Endothelial cell of umbilical vein (primary cell): ENCODE measurements at regions not wholly inside any gene's neighbourhood (a gene's known extent, or its start where the extent isn't known, plus 50 kb on each side); places are given as distances from the start of the nearest gene placed in this dataset.

ENCODE experiments used
- BruUV-seq: library from RNA; stranded (reverse); fragments of 400-500 nt; replicated peaks from 2 replicates; lab custom pipeline; 2021; lab: Mats Ljungman, UMichigan
- CTCF ChIA-PET: fragments of 300-600, 350-600 bp; sonication (Branson Sonifier 250); formaldehyde crosslinking; loops from one replicate; lab custom pipeline; 2021; ENCODE audit warnings: antibody characterized with exemption, inconsistent platforms; lab: Charles Lee
- POLR2A ChIA-PET: fragments of 300-600, 350-600 bp; sonication (Branson Sonifier 250); formaldehyde crosslinking; loops from one replicate; lab custom pipeline; 2021; ENCODE audit warnings: antibody characterized with exemption, inconsistent platforms; lab: Charles Lee
- DNase-seq: peaks from one replicate; pipeline ENCODE4 v3.0.0-alpha.2; 2011; ENCODE audit warnings: low read depth, low spot score
- FAIRE-seq: peaks from 2 replicates; lab custom pipeline; 2011; peaks lifted over from hg19 to GRCh38; lab: Jason Lieb, UNC
- H2AFZ ChIP-seq: 2 replicates; pipeline ENCODE4 v1.6.0; 2012; ENCODE audit warnings: low read depth, low read length, control low read depth, inconsistent platforms
- H3K27ac ChIP-seq: 2 replicates; pipeline ENCODE4 v1.5.1; 2011; ENCODE audit warnings: low read depth, mild to moderate bottlenecking, control low read depth, low read length, moderate library complexity; ENCODE audit not compliant: insufficient read depth
- H3K27me3 ChIP-seq, 2 experiments: 2 replicates each; pipeline versions ENCODE4 v1.6.0 to v1.6.1; 2011; ENCODE audit warnings: low read length in 2 of 2, mixed read lengths in 1 of 2; ENCODE audit not compliant: control insufficient read depth in 2 of 2, insufficient read depth in 2 of 2
- H3K36me3 ChIP-seq, 2 experiments: 2 replicates in 1 of 2; 3 replicates in 1 of 2; pipeline ENCODE4 v1.5.1; 2011; ENCODE audit warnings: low read length in 2 of 2, mild to moderate bottlenecking in 1 of 2, moderate library complexity in 1 of 2; ENCODE audit not compliant: control insufficient read depth in 2 of 2, insufficient read depth in 2 of 2; ENCODE audit errors: extremely low read depth in 1 of 2
- H3K4me1 ChIP-seq: 3 replicates; pipeline ENCODE4 v1.5.1; 2011; ENCODE audit warnings: mild to moderate bottlenecking, low read length; ENCODE audit not compliant: control insufficient read depth, insufficient read depth; ENCODE audit errors: extremely low read depth
- H3K4me2 ChIP-seq: 2 replicates; pipeline ENCODE4 v1.6.1; 2011; ENCODE audit warnings: low read length, control low read depth, mixed read lengths; ENCODE audit not compliant: insufficient read depth
- H3K4me3 ChIP-seq, 3 experiments: fragments of 200-600 bp in 1 of 3; sonication (generic), shearing (Covaris generic) in 1 of 3; replicated peaks in 1 of 3; 2 replicates each; pipeline ENCODE4 v1.5.1; 2011 to 2016; ENCODE audit warnings: control low read depth in 3 of 3, low read length in 3 of 3, mild to moderate bottlenecking in 2 of 3, inconsistent platforms in 1 of 3, low read depth in 1 of 3, moderate library complexity in 1 of 3; ENCODE audit not compliant: insufficient read depth in 1 of 3
- H3K79me2 ChIP-seq: 2 replicates; pipeline ENCODE4 v1.6.0; 2012; ENCODE audit warnings: low read length, inconsistent platforms; ENCODE audit not compliant: control insufficient read depth, insufficient read depth
- H3K9ac ChIP-seq: replicated peaks from 2 replicates; pipeline ENCODE3; 2011; ENCODE audit warnings: low read length, control low read depth; ENCODE audit not compliant: insufficient read depth; ENCODE audit errors: extremely low read depth
- H3K9me1 ChIP-seq: replicated peaks from 3 replicates; pipeline ENCODE4 v1.6.0; 2011; ENCODE audit warnings: mild to moderate bottlenecking, low read length; ENCODE audit not compliant: control insufficient read depth, insufficient read depth; ENCODE audit errors: extremely low read depth
- H3K9me3 ChIP-seq: replicated peaks from 2 replicates; pipeline ENCODE4 v1.5.1; 2012; ENCODE audit warnings: low read length, inconsistent platforms; ENCODE audit not compliant: control insufficient read depth, insufficient read depth
- H4K20me1 ChIP-seq: replicated peaks from 2 replicates; pipeline ENCODE3; 2011; ENCODE audit warnings: mild to moderate bottlenecking, low read length; ENCODE audit not compliant: control insufficient read depth, insufficient read depth; ENCODE audit errors: extremely low read depth
- EZH2 ChIP-seq: IDR thresholded peaks from 2 replicates; pipeline ENCODE4 v1.6.1; 2012; ENCODE audit warnings: borderline replicate concordance, low read depth, mild to moderate bottlenecking, moderate library complexity, low read length, inconsistent platforms; ENCODE audit not compliant: severe bottlenecking
- FOS ChIP-seq: IDR thresholded peaks from 2 replicates; pipeline ENCODE4 v1.6.1; 2011; ENCODE audit warnings: mild to moderate bottlenecking, low read length, moderate library complexity, borderline replicate concordance; ENCODE audit not compliant: insufficient read depth
- GATA2 ChIP-seq: IDR thresholded peaks from 2 replicates; pipeline ENCODE4 v1.7.0; 2011; ENCODE audit warnings: low read depth, mild to moderate bottlenecking, moderate library complexity, mixed read lengths, low read length; ENCODE audit not compliant: insufficient read length, insufficient read depth
- JUN ChIP-seq: IDR thresholded peaks from 2 replicates; pipeline ENCODE4 v1.6.1; 2011; ENCODE audit warnings: borderline replicate concordance, low read depth; ENCODE audit not compliant: insufficient read length, insufficient read depth
- POLR2A ChIP-seq: IDR thresholded peaks from 2 replicates; pipeline ENCODE4 v1.6.1; 2012; ENCODE audit warnings: low read depth, mild to moderate bottlenecking, control low read depth, low read length
- POLR2AphosphoS5 ChIP-seq: IDR thresholded peaks from 2 replicates; pipeline ENCODE4 v1.6.1; 2012; ENCODE audit warnings: low read depth, mild to moderate bottlenecking, control low read depth, low read length, moderate library complexity; ENCODE audit not compliant: insufficient read depth
- dilution Hi-C: fragments of 300-500 bp; cut with MboI; formaldehyde crosslinking; loops from one replicate; pipeline ENCODE4 v1.15.0; 2019; ENCODE audit warnings: low sequenced_read_pairs; ENCODE audit not compliant: extremely low pct_ligation_motif_present
- intact Hi-C: fragments of 100-400 bp; cut with micrococcal nuclease; formaldehyde crosslinking; loops from one replicate; pipeline ENCODE4 v1.10.0; 2022
- TF ChIP-seq, protein P1 (sequence below), 2 donors: IDR thresholded peaks; 1 replicate in 1 of 2; 2 replicates in 1 of 2; pipeline ENCODE4 v1.5.1; 2011; ENCODE audit warnings: low read length in 2 of 2, mild to moderate bottlenecking in 2 of 2, moderate library complexity in 2 of 2, control low read depth in 1 of 2, inconsistent platforms in 1 of 2, low read depth in 1 of 2; ENCODE audit not compliant: insufficient read depth in 1 of 2; ENCODE audit errors: extremely low read depth in 1 of 2
- TF ChIP-seq, protein P2 (sequence below): IDR thresholded peaks from 2 replicates; pipeline ENCODE4 v1.6.1; 2011; ENCODE audit not compliant: insufficient read depth, insufficient read length

- no peak overlapping the region for H3K4me2 ChIP-seq
- no peaks in the 10 kb centered on the region for H3K36me3 ChIP-seq
- H3K27ac ChIP-seq: no peak overlapping the region
- H3K4me1 ChIP-seq: no peaks in the 10 kb centered on the region
- H3K4me3 ChIP-seq: no peak overlapping the region
- H3K9me3 ChIP-seq: peaks cover 2% of the 10 kb centered on the region
- intact Hi-C loops: no loop called here
- no peak overlapping the region for H2AFZ ChIP-seq
- H3K9ac ChIP-seq: no peak overlapping the region
- H3K27me3 ChIP-seq: no peaks in the 10 kb centered on the region
- H3K79me2 ChIP-seq: no peaks in the 10 kb centered on the region
- TF ChIP-seq, protein P1, sequence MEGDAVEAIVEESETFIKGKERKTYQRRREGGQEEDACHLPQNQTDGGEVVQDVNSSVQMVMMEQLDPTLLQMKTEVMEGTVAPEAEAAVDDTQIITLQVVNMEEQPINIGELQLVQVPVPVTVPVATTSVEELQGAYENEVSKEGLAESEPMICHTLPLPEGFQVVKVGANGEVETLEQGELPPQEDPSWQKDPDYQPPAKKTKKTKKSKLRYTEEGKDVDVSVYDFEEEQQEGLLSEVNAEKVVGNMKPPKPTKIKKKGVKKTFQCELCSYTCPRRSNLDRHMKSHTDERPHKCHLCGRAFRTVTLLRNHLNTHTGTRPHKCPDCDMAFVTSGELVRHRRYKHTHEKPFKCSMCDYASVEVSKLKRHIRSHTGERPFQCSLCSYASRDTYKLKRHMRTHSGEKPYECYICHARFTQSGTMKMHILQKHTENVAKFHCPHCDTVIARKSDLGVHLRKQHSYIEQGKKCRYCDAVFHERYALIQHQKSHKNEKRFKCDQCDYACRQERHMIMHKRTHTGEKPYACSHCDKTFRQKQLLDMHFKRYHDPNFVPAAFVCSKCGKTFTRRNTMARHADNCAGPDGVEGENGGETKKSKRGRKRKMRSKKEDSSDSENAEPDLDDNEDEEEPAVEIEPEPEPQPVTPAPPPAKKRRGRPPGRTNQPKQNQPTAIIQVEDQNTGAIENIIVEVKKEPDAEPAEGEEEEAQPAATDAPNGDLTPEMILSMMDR (IDR thresholded peaks at IDR 0.05; ENCODE audit: extremely low read depth in 1 of 2, insufficient read depth in 1 of 2, low read depth in 1 of 2, low read length in 2 of 2): no peak
- TF ChIP-seq POLR2AphosphoS5: no peak
- TF ChIP-seq EZH2: no peak
- TF ChIP-seq, protein P2, sequence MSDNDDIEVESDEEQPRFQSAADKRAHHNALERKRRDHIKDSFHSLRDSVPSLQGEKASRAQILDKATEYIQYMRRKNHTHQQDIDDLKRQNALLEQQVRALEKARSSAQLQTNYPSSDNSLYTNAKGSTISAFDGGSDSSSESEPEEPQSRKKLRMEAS: no peak
- TF ChIP-seq JUN: no peak
- TF ChIP-seq FOS: no peak
- no peak for TF ChIP-seq GATA2
- no peak for TF ChIP-seq POLR2A
- ChIA-PET CTCF (no interaction called here), POLR2A (no interaction called here)
- FAIRE-seq: no peak
- no peaks in the 10 kb centered on the region for H3K9me1 ChIP-seq
- dilution Hi-C loops: no loop called here
- no peak for DNase-seq
- BruUV-seq: no TSS peak
- no peaks in the 10 kb centered on the region for H4K20me1 ChIP-seq
Measured at GRCh38 chr16:79429381-79430190, 171.0 kb downstream of the MAF start.
